ENCODE measurements at regions not wholly inside any gene's neighbourhood (a gene's known extent, or its start where the extent isn't known, plus 50 kb on each side); places are given as distances from the start of the nearest gene placed in this dataset.

DNA sequence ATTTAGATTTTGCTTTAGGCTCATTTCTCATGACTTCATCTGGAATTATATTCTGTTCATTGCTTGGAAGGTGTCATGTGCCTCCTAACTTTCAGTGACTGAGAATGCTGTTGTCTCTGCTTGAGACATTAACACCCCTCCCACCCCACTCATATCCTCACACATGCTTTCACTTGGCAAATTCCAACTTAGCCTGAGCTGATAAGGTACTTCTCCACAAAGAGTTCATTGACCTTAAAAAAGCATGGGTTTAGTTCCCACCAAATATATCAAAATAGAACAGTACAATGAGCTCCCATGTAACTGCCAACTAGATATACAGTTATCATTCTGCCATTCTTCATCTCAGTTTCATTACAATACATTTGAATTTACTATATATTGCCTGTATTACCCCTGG, 576.5 kb upstream of the ADGRL2 start:
- TF ChIP-seq, protein P1, sequence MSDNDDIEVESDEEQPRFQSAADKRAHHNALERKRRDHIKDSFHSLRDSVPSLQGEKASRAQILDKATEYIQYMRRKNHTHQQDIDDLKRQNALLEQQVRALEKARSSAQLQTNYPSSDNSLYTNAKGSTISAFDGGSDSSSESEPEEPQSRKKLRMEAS (IDR thresholded peaks at IDR 0.05) = no peak
- TF ChIP-seq, protein P2, sequence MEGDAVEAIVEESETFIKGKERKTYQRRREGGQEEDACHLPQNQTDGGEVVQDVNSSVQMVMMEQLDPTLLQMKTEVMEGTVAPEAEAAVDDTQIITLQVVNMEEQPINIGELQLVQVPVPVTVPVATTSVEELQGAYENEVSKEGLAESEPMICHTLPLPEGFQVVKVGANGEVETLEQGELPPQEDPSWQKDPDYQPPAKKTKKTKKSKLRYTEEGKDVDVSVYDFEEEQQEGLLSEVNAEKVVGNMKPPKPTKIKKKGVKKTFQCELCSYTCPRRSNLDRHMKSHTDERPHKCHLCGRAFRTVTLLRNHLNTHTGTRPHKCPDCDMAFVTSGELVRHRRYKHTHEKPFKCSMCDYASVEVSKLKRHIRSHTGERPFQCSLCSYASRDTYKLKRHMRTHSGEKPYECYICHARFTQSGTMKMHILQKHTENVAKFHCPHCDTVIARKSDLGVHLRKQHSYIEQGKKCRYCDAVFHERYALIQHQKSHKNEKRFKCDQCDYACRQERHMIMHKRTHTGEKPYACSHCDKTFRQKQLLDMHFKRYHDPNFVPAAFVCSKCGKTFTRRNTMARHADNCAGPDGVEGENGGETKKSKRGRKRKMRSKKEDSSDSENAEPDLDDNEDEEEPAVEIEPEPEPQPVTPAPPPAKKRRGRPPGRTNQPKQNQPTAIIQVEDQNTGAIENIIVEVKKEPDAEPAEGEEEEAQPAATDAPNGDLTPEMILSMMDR (IDR thresholded peaks at IDR 0.05; ENCODE audit: low read depth, low read length, missing input control) = no peak
- TF ChIP-seq, protein P3, sequence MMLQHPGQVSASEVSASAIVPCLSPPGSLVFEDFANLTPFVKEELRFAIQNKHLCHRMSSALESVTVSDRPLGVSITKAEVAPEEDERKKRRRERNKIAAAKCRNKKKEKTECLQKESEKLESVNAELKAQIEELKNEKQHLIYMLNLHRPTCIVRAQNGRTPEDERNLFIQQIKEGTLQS (IDR thresholded peaks at IDR 0.05) = no peak
- TF ChIP-seq YY1 (IDR thresholded peaks at IDR 0.05) (no peak), RAD21 (IDR thresholded peaks at IDR 0.05) (no peak), TAF1 (conservative IDR thresholded peaks at IDR 0.05) (no peak), JUND (IDR thresholded peaks at IDR 0.05) (no peak), EGR1 (IDR thresholded peaks at IDR 0.05; ENCODE audit: low read depth in 2 of 2) (no peak), SP1 (IDR thresholded peaks at IDR 0.05) (no peak)
- TF ChIP-seq, protein P4, sequence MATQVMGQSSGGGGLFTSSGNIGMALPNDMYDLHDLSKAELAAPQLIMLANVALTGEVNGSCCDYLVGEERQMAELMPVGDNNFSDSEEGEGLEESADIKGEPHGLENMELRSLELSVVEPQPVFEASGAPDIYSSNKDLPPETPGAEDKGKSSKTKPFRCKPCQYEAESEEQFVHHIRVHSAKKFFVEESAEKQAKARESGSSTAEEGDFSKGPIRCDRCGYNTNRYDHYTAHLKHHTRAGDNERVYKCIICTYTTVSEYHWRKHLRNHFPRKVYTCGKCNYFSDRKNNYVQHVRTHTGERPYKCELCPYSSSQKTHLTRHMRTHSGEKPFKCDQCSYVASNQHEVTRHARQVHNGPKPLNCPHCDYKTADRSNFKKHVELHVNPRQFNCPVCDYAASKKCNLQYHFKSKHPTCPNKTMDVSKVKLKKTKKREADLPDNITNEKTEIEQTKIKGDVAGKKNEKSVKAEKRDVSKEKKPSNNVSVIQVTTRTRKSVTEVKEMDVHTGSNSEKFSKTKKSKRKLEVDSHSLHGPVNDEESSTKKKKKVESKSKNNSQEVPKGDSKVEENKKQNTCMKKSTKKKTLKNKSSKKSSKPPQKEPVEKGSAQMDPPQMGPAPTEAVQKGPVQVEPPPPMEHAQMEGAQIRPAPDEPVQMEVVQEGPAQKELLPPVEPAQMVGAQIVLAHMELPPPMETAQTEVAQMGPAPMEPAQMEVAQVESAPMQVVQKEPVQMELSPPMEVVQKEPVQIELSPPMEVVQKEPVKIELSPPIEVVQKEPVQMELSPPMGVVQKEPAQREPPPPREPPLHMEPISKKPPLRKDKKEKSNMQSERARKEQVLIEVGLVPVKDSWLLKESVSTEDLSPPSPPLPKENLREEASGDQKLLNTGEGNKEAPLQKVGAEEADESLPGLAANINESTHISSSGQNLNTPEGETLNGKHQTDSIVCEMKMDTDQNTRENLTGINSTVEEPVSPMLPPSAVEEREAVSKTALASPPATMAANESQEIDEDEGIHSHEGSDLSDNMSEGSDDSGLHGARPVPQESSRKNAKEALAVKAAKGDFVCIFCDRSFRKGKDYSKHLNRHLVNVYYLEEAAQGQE (IDR thresholded peaks at IDR 0.05) = no peak
- TF ChIP-seq, protein P5, sequence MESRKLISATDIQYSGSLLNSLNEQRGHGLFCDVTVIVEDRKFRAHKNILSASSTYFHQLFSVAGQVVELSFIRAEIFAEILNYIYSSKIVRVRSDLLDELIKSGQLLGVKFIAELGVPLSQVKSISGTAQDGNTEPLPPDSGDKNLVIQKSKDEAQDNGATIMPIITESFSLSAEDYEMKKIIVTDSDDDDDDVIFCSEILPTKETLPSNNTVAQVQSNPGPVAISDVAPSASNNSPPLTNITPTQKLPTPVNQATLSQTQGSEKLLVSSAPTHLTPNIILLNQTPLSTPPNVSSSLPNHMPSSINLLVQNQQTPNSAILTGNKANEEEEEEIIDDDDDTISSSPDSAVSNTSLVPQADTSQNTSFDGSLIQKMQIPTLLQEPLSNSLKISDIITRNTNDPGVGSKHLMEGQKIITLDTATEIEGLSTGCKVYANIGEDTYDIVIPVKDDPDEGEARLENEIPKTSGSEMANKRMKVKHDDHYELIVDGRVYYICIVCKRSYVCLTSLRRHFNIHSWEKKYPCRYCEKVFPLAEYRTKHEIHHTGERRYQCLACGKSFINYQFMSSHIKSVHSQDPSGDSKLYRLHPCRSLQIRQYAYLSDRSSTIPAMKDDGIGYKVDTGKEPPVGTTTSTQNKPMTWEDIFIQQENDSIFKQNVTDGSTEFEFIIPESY (IDR thresholded peaks at IDR 0.05) = no peak

All from liver (tissue), 3 donors.